Left colon (tissue), 2 donors: ENCODE measurements at regions not wholly inside any gene's neighbourhood (a gene's known extent, or its start where the extent isn't known, plus 50 kb on each side); places are given as distances from the start of the nearest gene placed in this dataset.

Source experiments
- ATAC-seq: fragments of 200-7000 bp; cut with Tn5 transposase; one replicate; pipeline ENCODE4 v1.9.1; 2020; ENCODE audit warnings: mild to moderate bottlenecking, moderate library complexity
- DNase-seq, 2 donors: peaks; one replicate each; pipeline ENCODE4 v3.0.0-alpha.2; 2020
- intact Hi-C, 2 donors: fragments of 100-400 bp; cut with DNase I in 1 of 2; cut with micrococcal nuclease in 1 of 2; formaldehyde crosslinking; loops; one replicate each; pipeline versions ENCODE4 v1.11.2 to v1.14.0; 2022; cut with DNase I, micrococcal nuclease
- donor health status: DM: no; HTN: no; CAD: no.
- donor health status: DM: yes; HTN: yes; CAD: no.

GRCh38 chr5:76030343-76030742 is 52.8 kb upstream of the SV2C start:
- ATAC-seq (no peak), DNase-seq (no peak)
- intact Hi-C loops: no loop called here

- intact Hi-C loops: no loop called here
Measured at GRCh38 chr5:76029739-76030138, 53.4 kb upstream of the SV2C start.

GRCh38 chr5:76025790-76026189 is 57.4 kb upstream of the SV2C start:
- ATAC-seq (no peak), DNase-seq (no peak)
- intact Hi-C loops: no loop called here

More at GRCh38 chr5:76029739-76030138, 53.4 kb upstream of the SV2C start:
- no peak for ATAC-seq
- DNase-seq: no peak

- intact Hi-C loops: no loop called here
- DNase-seq (no peak), ATAC-seq (no peak)
Measured at GRCh38 chr5:76025069-76025468, 58.1 kb upstream of the SV2C start.

- intact Hi-C loops: no loop called here
- no peak for DNase-seq
- no peak for ATAC-seq
Measured at GRCh38 chr5:76022611-76023010, 60.6 kb upstream of the SV2C start.

GRCh38 chr5:76021936-76022584 is 61.1 kb upstream of the SV2C start:
- intact Hi-C loops: no loop called here
- DNase-seq (no peak), ATAC-seq (no peak)

- ATAC-seq (no peak), DNase-seq (no peak)
- intact Hi-C loops: no loop called here
Measured at GRCh38 chr5:76016258-76016657, 66.9 kb upstream of the SV2C start.

GRCh38 chr5:76014005-76014404 is 69.2 kb upstream of the SV2C start:
- intact Hi-C loops: no loop called here
- no peak for DNase-seq
- ATAC-seq: no peak

- DNase-seq: no peak
- peak; percentile 30 for ATAC-seq
- intact Hi-C loops: no loop called here
Measured at GRCh38 chr5:76007904-76008303, 75.3 kb upstream of the SV2C start.

GRCh38 chr5:76000582-76000981 is 82.6 kb upstream of the SV2C start:
- DNase-seq (no peak), ATAC-seq (no peak)
- intact Hi-C loops: no loop called here

GRCh38 chr5:75993643-75994520 is 89.3 kb upstream of the SV2C start:
- DNase-seq: no peak
- intact Hi-C loops: no loop called here

GRCh38 chr5:75993183-75993582 is 90.0 kb upstream of the SV2C start:
- no peak for ATAC-seq
- intact Hi-C loops: no loop called here
- DNase-seq: no peak

More at GRCh38 chr5:75993643-75994520, 89.3 kb upstream of the SV2C start:
- no peak for ATAC-seq

- ATAC-seq (no peak), DNase-seq (no peak)
- intact Hi-C loops: no loop called here
Measured at GRCh38 chr5:75992753-75993152, 90.4 kb upstream of the SV2C start.

- ATAC-seq: no peak
- intact Hi-C loops: no loop called here
- DNase-seq: no peak
Measured at GRCh38 chr5:75985077-75985476, 98.1 kb upstream of the SV2C start.

- no peak for DNase-seq
- intact Hi-C loops: no loop called here
- no peak for ATAC-seq
Measured at GRCh38 chr5:75975496-75975895, 107.7 kb upstream of the SV2C start.

GRCh38 chr5:75965292-75965691 is 117.9 kb upstream of the SV2C start:
- intact Hi-C loops: no loop called here
- DNase-seq (no peak), ATAC-seq (no peak)

GRCh38 chr5:75964008-75964407 is 119.2 kb upstream of the SV2C start:
- ATAC-seq (no peak), DNase-seq (no peak)
- intact Hi-C loops: no loop called here

- no peak for DNase-seq
- intact Hi-C loops: no loop called here
- no peak for ATAC-seq
Measured at GRCh38 chr5:75963554-75963953, 119.6 kb upstream of the SV2C start.

GRCh38 chr5:75961818-75962217 is 121.4 kb upstream of the SV2C start:
- no peak for DNase-seq
- ATAC-seq: no peak
- intact Hi-C loops: no loop called here

- intact Hi-C loops: no loop called here
- DNase-seq (no peak), ATAC-seq (no peak)
Measured at GRCh38 chr5:75960129-75960528, 123.1 kb upstream of the SV2C start.

GRCh38 chr5:75952963-75953362 is 130.2 kb upstream of the SV2C start:
- ATAC-seq: no peak
- intact Hi-C loops: no loop called here
- DNase-seq: no peak
